Sigmoid colon (tissue), 4 donors: ENCODE measurements at regions not wholly inside any gene's neighbourhood (a gene's known extent, or its start where the extent isn't known, plus 50 kb on each side); places are given as distances from the start of the nearest gene placed in this dataset.

Experiments used
- POLR2A ChIP-seq, 2 donors: fragments of 450-650 bp; IDR thresholded peaks; one replicate each; pipeline ENCODE4 v1.6.1; 2016; ENCODE audit warnings: antibody characterized with exemption in 2 of 2, mild to moderate bottlenecking in 2 of 2, moderate library complexity in 2 of 2
- POLR2AphosphoS5 ChIP-seq, 4 donors: sonication (generic); formaldehyde crosslinking; IDR thresholded peaks; one replicate each; pipeline ENCODE4 v1.6.1; 2017; ENCODE audit warnings: antibody characterized with exemption in 4 of 4
- TF ChIP-seq, protein P1 (sequence below), 4 experiments: fragments of 450-650 bp in 3 of 4; fragments of 200-600 bp in 1 of 4; IDR thresholded peaks; one replicate each; pipeline ENCODE4 v1.5.1; 2016 to 2019; ENCODE audit warnings: antibody characterized with exemption in 4 of 4, mild to moderate bottlenecking in 3 of 4, moderate library complexity in 2 of 4

- no peak for TF ChIP-seq POLR2AphosphoS5 (IDR thresholded peaks at IDR 0.05)
- TF ChIP-seq, protein P1, sequence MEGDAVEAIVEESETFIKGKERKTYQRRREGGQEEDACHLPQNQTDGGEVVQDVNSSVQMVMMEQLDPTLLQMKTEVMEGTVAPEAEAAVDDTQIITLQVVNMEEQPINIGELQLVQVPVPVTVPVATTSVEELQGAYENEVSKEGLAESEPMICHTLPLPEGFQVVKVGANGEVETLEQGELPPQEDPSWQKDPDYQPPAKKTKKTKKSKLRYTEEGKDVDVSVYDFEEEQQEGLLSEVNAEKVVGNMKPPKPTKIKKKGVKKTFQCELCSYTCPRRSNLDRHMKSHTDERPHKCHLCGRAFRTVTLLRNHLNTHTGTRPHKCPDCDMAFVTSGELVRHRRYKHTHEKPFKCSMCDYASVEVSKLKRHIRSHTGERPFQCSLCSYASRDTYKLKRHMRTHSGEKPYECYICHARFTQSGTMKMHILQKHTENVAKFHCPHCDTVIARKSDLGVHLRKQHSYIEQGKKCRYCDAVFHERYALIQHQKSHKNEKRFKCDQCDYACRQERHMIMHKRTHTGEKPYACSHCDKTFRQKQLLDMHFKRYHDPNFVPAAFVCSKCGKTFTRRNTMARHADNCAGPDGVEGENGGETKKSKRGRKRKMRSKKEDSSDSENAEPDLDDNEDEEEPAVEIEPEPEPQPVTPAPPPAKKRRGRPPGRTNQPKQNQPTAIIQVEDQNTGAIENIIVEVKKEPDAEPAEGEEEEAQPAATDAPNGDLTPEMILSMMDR (IDR thresholded peaks at IDR 0.05), result no peak
- no peak for TF ChIP-seq POLR2A (IDR thresholded peaks at IDR 0.05)
Observed at GRCh38 chr5:123960526-123960925, 448.5 kb downstream of the CSNK1G3 start.
